ENCODE measurements at regions not wholly inside any gene's neighbourhood (a gene's known extent, or its start where the extent isn't known, plus 50 kb on each side); places are given as distances from the start of the nearest gene placed in this dataset.

- intact Hi-C loops (cut with micrococcal nuclease) = no loop called here
- POLR2A ChIA-PET = no interaction called here
- Mint-ChIP-seq H3K27me3 (peaks cover 51% of the 10 kb centered on the region), H3K9me3 (no peaks in the 10 kb centered on the region), H3K4me1 (ENCODE audit: low read depth) (peaks cover 11% of the 10 kb centered on the region), H3K27ac (no peak overlapping the region), H3K36me3 (ENCODE audit: low read depth) (no peaks in the 10 kb centered on the region), H3K4me3 (no peak overlapping the region)
- TF ChIP-seq CTCF (IDR thresholded peaks at IDR 0.05) = no peak
- DNase-seq (no peak), ATAC-seq (no peak)
- CTCF ChIA-PET = no interaction called here
These were observed 388.6 kb downstream of the BCAT1 start for GRCh38 chr12:24560192-24560775.

- no peak for TF ChIP-seq CTCF (IDR thresholded peaks at IDR 0.05)
- no peak overlapping the region for H3K4me3 Mint-ChIP-seq
- peaks cover 33% of the 10 kb centered on the region for H3K27me3 Mint-ChIP-seq
- DNase-seq (no peak), ATAC-seq (no peak)
- H3K27ac Mint-ChIP-seq = no peak overlapping the region
- POLR2A ChIA-PET = no interaction called here
- H3K36me3 Mint-ChIP-seq (ENCODE audit: low read depth) = no peaks in the 10 kb centered on the region
- no peaks in the 10 kb centered on the region for H3K9me3 Mint-ChIP-seq
- intact Hi-C loops (cut with micrococcal nuclease) = no loop called here
- peaks cover 10% of the 10 kb centered on the region for H3K4me1 Mint-ChIP-seq (ENCODE audit: low read depth)
- CTCF ChIA-PET = no interaction called here
These were observed 391.2 kb downstream of the BCAT1 start for GRCh38 chr12:24557738-24558137.

GRCh38 chr12:24555730-24556129 lies 393.2 kb downstream of the BCAT1 start:
- ATAC-seq = no peak
- no peak for TF ChIP-seq CTCF (IDR thresholded peaks at IDR 0.05)
- no peak overlapping the region for H3K4me3 Mint-ChIP-seq
- peaks cover 17% of the 10 kb centered on the region for H3K27me3 Mint-ChIP-seq
- no peaks in the 10 kb centered on the region for H3K9me3 Mint-ChIP-seq
- POLR2A ChIA-PET = no interaction called here
- no peak for DNase-seq
- CTCF ChIA-PET = no interaction called here
- H3K36me3 Mint-ChIP-seq (ENCODE audit: low read depth) = no peaks in the 10 kb centered on the region
- H3K4me1 Mint-ChIP-seq (ENCODE audit: low read depth) = no peaks in the 10 kb centered on the region
- no peak overlapping the region for H3K27ac Mint-ChIP-seq
- intact Hi-C loops (cut with micrococcal nuclease) = no loop called here

GRCh38 chr12:24554612-24555295 lies 394.1 kb downstream of the BCAT1 start:
- ChIA-PET POLR2A (no interaction called here), CTCF (no interaction called here)
- ATAC-seq (no peak), DNase-seq (no peak)
- Mint-ChIP-seq H3K4me1 (ENCODE audit: low read depth) (no peaks in the 10 kb centered on the region), H3K27ac (no peak overlapping the region), H3K27me3 (peaks cover 10% of the 10 kb centered on the region), H3K36me3 (ENCODE audit: low read depth) (no peaks in the 10 kb centered on the region), H3K9me3 (no peaks in the 10 kb centered on the region), H3K4me3 (no peak overlapping the region)
- TF ChIP-seq CTCF (IDR thresholded peaks at IDR 0.05) = no peak
- intact Hi-C loops (cut with micrococcal nuclease) = no loop called here

GRCh38 chr12:24553259-24553658 lies 395.6 kb downstream of the BCAT1 start:
- Mint-ChIP-seq H3K4me3 (no peak overlapping the region), H3K4me1 (ENCODE audit: low read depth) (no peaks in the 10 kb centered on the region), H3K9me3 (no peaks in the 10 kb centered on the region), H3K36me3 (ENCODE audit: low read depth) (no peaks in the 10 kb centered on the region), H3K27ac (no peak overlapping the region), H3K27me3 (peaks cover 7% of the 10 kb centered on the region)
- ATAC-seq = no peak
- TF ChIP-seq CTCF (IDR thresholded peaks at IDR 0.05) = no peak
- POLR2A ChIA-PET = no interaction called here
- DNase-seq = no peak
- CTCF ChIA-PET = no interaction called here
- intact Hi-C loops (cut with micrococcal nuclease) = no loop called here
